ENCODE measurements at regions not wholly inside any gene's neighbourhood (a gene's known extent, or its start where the extent isn't known, plus 50 kb on each side); places are given as distances from the start of the nearest gene placed in this dataset.
"Not testable (repeated sequence)": the region's sequence is repeated elsewhere in the genome, so short reads cannot be mapped to it uniquely, and the experiment has no call there.

DNA sequence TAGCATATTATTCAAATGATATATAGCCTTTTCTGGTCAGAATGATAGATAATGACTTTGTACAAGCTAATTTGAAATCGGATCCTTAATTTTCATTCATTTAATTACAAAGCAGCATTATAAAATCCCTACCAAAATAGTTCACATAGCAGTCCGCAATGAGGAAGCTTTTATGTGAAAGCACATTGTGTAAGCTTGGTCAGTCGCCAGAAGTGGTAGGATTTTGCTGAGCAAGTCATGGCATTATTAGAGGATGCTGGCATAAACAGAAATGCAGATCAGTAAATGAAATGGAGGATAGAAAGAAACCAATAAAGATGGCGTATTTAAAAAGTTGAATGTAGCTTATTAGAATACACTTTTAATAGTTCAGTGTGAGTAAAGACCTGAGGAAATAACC, 93.2 kb upstream of the DIAPH2 start:
- intact Hi-C loops (cut with micrococcal nuclease): no loop called here
- no peaks in the 10 kb centered on the region for H3K36me3 ChIP-seq (replicated peaks in 1 of 2; ENCODE audit: control insufficient read depth in 1 of 2, insufficient read depth in 2 of 2, low read length in 2 of 2)
- TF ChIP-seq, protein P1, sequence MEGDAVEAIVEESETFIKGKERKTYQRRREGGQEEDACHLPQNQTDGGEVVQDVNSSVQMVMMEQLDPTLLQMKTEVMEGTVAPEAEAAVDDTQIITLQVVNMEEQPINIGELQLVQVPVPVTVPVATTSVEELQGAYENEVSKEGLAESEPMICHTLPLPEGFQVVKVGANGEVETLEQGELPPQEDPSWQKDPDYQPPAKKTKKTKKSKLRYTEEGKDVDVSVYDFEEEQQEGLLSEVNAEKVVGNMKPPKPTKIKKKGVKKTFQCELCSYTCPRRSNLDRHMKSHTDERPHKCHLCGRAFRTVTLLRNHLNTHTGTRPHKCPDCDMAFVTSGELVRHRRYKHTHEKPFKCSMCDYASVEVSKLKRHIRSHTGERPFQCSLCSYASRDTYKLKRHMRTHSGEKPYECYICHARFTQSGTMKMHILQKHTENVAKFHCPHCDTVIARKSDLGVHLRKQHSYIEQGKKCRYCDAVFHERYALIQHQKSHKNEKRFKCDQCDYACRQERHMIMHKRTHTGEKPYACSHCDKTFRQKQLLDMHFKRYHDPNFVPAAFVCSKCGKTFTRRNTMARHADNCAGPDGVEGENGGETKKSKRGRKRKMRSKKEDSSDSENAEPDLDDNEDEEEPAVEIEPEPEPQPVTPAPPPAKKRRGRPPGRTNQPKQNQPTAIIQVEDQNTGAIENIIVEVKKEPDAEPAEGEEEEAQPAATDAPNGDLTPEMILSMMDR (IDR thresholded peaks at IDR 0.05): no peak
- no peak overlapping the region for H2AFZ ChIP-seq (ENCODE audit: insufficient read depth, low read depth, low read length, poor library complexity, severe bottlenecking)
- no peaks in the 10 kb centered on the region for H3K79me2 ChIP-seq (ENCODE audit: insufficient read depth, low read length)
- no peak overlapping the region for H3K27ac Mint-ChIP-seq
- no peak overlapping the region for H3K4me3 ChIP-seq (replicated peaks in 1 of 3; ENCODE audit: low read depth in 2 of 3, low read length in 3 of 3)
- H3K27me3 ChIP-seq (ENCODE audit: control insufficient read depth in 2 of 2, insufficient read depth in 2 of 2, low read length in 2 of 2): no peaks in the 10 kb centered on the region
- no CpG with 5 or more reads among the region's 4 CpGs for WGBS (ENCODE audit: insufficient coverage)
- no peak overlapping the region for H3K9ac ChIP-seq (ENCODE audit: insufficient read depth, low read length, poor library complexity, severe bottlenecking)
- H3K4me1 ChIP-seq (ENCODE audit: control insufficient read depth in 1 of 2, insufficient read depth in 2 of 2, low read length in 2 of 2): no peaks in the 10 kb centered on the region
- no peaks in the 10 kb centered on the region for H3K36me3 Mint-ChIP-seq
- peaks cover 0 to 4% (median 0%) of the 10 kb centered on the region in 7 donors for H3K9me3 Mint-ChIP-seq
- DNase-seq: no peak
- no peaks in the 10 kb centered on the region for H3K9me3 ChIP-seq (replicated peaks in 1 of 2; ENCODE audit: control insufficient read depth in 1 of 2, insufficient read depth in 1 of 2, low read length in 2 of 2)
- no peak overlapping the region for H3K4me2 ChIP-seq (replicated peaks; ENCODE audit: extremely low read depth, low read length, poor library complexity, severe bottlenecking)
- H3K4me3 Mint-ChIP-seq: no peak overlapping the region
- H3K27me3 Mint-ChIP-seq (ENCODE audit: low read depth in 3 of 3): no peaks in the 10 kb centered on the region
- no peaks in the 10 kb centered on the region for H4K20me1 ChIP-seq (ENCODE audit: insufficient read depth, low read length)
- H3K27ac ChIP-seq (ENCODE audit: low read depth in 1 of 2, low read length in 2 of 2): no peak overlapping the region
- no peaks in the 10 kb centered on the region for H3K4me1 Mint-ChIP-seq

DNA sequence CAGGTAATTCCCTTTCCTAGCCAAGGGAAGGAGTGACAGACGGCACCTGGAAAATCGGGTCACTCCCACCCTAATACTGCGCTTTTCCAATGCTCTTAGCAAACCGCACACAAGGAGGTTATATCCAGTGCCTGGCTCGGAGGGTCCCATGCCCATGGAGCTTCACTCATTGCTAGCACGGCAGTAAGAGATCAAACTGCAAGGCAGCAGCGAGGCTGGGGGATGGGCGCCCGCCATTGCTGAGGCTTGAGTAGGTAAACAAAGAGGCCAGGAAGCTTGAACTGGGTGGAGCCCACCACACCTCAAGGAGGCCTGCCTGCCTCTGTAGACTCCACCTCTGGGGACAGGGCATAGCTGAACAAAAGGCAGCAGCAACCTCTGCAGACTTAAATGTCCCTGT, 86.8 kb upstream of the DIAPH2 start:
- H3K4me3 Mint-ChIP-seq: not testable (repeated sequence)

More for the DNA sequence above, 86.8 kb upstream of the DIAPH2 start:
- H3K36me3 ChIP-seq (replicated peaks in 1 of 2; ENCODE audit: control insufficient read depth in 1 of 2, insufficient read depth in 2 of 2, low read length in 2 of 2); H3K27ac ChIP-seq (ENCODE audit: low read depth in 1 of 2, low read length in 2 of 2); H3K9me3 ChIP-seq (replicated peaks in 1 of 2; ENCODE audit: control insufficient read depth in 1 of 2, insufficient read depth in 1 of 2, low read length in 2 of 2); H3K27me3 ChIP-seq (ENCODE audit: control insufficient read depth in 2 of 2, insufficient read depth in 2 of 2, low read length in 2 of 2); H3K4me2 ChIP-seq (replicated peaks; ENCODE audit: extremely low read depth, low read length, poor library complexity, severe bottlenecking); DNase-seq; H4K20me1 ChIP-seq (ENCODE audit: insufficient read depth, low read length); H3K27me3 Mint-ChIP-seq (ENCODE audit: low read depth in 3 of 3); H3K4me3 ChIP-seq (replicated peaks in 1 of 3; ENCODE audit: low read depth in 2 of 3, low read length in 3 of 3); H3K36me3 Mint-ChIP-seq; H3K4me1 ChIP-seq (ENCODE audit: control insufficient read depth in 1 of 2, insufficient read depth in 2 of 2, low read length in 2 of 2); H3K9ac ChIP-seq (ENCODE audit: insufficient read depth, low read length, poor library complexity, severe bottlenecking); H3K4me1 Mint-ChIP-seq; H3K27ac Mint-ChIP-seq; H3K79me2 ChIP-seq (ENCODE audit: insufficient read depth, low read length); H2AFZ ChIP-seq (ENCODE audit: insufficient read depth, low read depth, low read length, poor library complexity, severe bottlenecking); intact Hi-C loops (cut with micrococcal nuclease): not testable (repeated sequence)
- H3K9me3 Mint-ChIP-seq: peaks cover 0 to 14% (median 6%) of the 10 kb centered on the region in 7 donors
- whole genome bisulfite sequencing (ENCODE audit: insufficient coverage): no CpG with 5 or more reads among the region's 9 CpGs

Data from CD14-positive monocyte (primary cell).